NCI-H2196 (cell line): ENCODE measurements at regions not wholly inside any gene's neighbourhood (a gene's known extent, or its start where the extent isn't known, plus 50 kb on each side); places are given as distances from the start of the nearest gene placed in this dataset.

Source experiments
- DNase-seq: peaks from one replicate; lab custom pipeline; 2025; ENCODE audit not compliant: unreplicated experiment; lab: John Stamatoyannopoulos, UW

DNA sequence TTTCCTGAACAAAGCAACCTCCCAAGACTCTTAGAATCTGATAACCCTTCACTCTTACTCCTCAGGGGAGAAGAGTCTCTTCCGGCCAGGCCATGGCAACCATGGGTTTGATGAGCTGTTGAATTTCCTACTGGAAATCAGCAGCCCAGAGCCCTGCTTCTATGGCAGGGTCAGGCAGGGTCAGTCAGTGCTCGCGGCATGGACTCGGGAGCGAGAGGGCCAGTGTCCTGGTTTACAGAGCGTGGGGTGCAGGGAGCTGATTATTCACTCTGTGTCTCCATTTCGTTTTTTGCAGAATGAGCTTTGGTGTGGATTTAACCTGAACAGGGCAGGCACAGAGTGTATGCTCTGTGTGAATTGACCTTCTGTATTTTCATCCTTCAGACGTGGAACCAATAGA is 340.6 kb upstream of the SFSWAP start:
- no peak for DNase-seq

DNA sequence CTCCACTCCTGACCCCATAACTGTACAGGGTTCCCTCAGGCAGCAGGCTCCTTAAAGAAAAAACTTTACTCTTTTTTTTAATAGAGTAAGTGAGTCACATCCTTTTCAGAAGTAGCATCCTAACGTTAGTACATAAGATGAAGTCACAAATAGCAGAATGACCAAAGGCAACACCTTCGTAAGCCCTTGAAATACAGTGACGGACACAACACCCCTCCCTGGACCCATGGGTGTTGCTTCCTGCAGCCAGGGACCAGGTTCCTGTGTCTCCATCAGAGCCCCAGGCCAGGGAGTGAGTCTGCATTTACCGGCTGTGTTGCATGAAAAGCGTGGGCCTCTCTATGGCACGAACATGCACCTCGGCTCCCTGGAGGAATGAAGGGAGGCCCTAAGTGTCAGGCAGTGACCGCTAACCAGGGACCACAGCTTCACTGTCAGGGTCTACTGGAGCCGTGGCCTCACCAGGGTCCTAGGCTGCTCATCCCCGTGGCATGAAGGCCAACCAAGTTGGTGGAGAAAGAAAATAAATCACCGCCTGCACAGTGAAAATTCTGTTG is 340.0 kb upstream of the SFSWAP start:
- DNase-seq: no peak

DNA sequence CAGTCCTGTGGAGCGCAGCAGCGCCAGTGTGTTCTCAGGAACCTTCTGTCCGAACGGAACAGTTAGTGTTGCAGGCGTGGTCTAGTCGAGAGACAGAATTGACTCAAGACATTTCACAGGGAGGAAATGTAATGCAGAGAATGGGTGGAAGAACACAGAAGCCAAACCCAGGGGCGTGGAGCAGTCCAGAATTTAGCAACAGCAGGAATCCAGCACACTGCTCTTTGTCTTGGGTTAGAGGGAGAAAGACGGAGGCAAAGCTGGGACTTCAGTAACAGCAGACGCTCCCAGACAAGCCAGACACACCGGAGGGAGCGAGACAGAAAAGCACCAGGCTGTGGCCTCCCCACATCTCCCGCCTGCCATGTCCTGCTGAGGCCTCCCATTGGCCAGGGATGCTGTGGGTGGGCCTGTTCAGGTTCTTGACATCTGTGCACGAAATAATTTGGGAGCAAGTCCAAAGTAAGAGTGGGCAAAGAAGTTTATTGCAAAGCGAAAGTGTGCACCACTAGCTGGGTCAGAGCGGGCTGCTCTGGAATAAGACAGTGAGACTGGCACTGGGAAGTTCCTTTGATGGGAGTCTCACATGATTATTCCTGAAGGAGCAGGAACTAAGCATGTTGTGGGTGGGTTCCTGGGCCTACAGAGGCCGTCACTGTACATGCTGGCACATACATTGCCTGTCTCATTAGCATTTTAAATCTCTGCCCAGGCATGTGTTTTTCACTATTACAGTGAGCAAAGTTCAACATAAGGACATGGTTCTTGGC is 339.3 kb upstream of the SFSWAP start:
- DNase-seq: no peak

DNA sequence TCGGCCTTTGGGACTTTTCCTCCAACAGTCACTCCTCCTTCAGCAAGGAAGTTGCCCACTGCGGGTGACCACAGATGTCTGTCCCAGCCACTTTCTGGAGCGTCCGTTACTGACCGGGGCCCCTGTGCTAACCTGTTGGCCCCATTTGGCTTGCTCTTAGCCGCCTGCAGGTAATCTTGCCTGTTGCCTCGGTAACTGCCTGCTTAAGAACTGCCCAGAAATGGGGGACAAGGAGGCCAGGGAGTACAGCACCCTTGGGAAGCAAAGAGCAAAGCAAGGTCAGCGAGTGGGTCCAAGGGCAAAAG is 338.8 kb upstream of the SFSWAP start:
- no peak for DNase-seq

GRCh38 chr12:131372706-131373195 is 338.1 kb upstream of the SFSWAP start:
- DNase-seq: no peak

DNA sequence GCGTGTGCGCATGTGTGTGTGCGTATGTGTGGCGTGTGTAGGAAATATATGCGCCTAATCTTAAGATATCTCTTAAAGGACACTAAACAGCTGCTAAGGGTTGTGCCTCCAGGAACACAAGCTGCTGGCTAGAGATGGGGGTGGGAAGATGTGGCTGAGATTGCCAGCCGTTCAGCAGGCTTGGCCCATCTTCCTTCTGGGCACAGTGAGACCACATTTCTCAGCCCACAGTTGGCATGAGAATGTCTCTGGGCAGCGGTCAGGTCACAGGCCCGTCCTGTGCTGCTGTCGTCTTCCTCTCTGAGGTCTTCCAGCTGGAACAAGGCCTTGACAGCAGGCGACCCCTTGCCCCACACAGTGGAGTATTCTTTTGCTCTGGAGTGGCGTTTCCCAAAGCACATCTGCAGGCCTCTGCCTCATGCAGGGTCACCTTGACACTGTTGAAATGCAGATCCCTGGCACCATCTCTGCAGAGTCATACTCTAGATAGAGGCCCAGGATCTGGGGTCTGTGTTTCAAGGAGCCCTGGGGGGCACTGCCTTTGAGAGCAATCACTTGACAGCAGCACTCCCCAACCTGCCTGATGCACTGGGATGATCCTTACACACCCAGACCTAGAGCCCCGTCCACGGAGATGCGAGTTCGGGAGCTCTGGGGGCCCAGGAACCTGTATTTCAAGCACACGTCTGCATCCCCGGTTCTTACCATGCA is 335.5 kb upstream of the SFSWAP start:
- no peak for DNase-seq

DNA sequence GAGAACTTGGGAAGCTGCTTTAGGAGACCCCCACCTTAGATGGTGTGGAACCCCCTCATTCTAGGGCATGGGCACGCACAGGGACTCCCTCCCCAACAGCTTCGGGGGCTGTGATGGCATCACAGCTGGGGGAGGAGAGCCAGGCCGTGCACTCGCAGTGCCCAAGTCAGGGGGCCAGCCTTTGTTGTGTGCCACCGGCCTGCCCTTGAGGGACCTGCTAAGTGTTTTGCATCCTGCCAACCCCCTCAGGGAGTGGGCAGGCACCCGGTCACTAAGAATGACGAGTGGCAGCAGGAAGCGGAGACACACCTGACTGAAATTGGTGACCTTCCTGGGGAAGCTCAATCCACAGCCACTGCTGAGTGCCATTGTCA is 334.9 kb upstream of the SFSWAP start:
- DNase-seq: no peak

GRCh38 chr12:131378176-131378842 is 332.6 kb upstream of the SFSWAP start:
- no peak for DNase-seq

DNA sequence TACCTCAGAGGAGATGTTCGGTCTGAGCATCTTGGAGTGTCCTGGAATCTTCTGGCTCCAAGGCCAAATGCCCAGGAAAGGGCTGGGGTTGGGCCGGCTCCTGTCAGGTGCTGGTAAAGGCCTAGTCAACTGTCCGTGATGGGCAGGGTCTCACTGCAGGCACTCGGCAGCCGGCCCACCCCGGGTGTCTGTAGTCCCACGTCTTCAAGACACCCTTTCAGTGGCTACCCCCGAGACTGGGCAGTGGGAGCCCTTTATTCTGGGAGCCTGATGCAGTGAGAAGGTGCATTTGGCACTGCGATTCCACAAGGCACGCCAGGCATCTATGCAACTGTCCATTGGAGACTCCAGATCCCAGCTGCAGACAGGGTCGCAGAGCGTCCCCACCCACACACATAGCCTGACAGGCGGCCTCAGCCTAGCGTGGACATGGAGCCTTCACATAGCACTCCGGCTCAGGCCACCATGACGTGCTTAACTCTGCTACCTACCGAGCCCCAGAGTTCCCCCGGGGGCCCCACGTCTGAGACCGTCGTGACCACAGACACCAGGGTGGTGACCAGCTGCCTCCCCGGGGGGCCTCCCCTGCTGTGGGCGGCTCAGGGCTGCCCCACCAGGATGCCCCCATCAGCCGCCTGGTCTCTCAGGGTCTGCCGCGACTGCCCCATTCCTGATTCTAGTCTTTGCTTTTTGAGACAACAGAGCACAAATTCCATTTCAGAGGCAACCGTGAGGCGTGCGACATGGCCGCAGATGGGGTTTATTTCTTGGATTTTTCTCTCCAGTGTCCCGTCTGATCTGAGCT is 331.8 kb upstream of the SFSWAP start:
- DNase-seq: no peak

- DNase-seq: no peak
Observed at GRCh38 chr12:131379738-131380137, 331.2 kb upstream of the SFSWAP start.

- no peak for DNase-seq
Observed at GRCh38 chr12:131380220-131380964, 330.5 kb upstream of the SFSWAP start.

DNA sequence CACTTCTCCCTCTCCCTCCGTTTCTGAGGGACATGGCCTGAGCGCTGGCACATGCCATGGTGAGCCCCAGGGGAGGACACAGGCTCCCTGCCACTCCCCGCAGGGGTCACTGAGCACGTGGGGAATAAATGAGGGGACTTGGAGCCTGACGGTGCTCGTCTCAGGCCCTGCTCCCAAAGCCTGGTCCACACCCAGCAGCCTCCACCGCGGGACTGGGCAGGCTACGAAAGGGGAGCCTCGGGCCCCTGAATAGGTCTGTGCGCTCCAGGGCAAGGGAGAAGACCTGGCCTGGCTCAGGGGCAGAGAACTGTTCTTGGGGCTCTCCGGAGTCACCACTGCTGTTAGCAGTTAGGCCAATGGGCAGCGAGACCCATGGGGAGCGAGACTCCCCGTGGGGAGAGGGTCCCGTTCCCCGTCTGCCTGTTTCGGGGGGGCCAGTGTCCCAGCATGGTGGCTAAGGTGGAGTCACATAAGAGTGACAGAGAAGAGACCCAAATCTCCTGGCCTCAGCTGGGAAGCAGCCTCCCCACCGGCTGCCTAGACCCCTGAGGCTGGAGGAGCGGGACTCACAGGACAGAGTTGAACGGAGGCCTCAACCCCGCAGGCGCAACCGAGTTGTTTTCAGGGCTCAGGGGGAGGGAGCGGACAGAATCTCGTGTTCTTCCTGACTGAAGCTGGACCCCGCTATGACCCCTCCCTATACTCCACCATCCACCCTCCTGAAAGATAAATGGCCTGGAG is 329.8 kb upstream of the SFSWAP start:
- no peak for DNase-seq

GRCh38 chr12:131381716-131382430 is 329.0 kb upstream of the SFSWAP start:
- DNase-seq: no peak

DNA sequence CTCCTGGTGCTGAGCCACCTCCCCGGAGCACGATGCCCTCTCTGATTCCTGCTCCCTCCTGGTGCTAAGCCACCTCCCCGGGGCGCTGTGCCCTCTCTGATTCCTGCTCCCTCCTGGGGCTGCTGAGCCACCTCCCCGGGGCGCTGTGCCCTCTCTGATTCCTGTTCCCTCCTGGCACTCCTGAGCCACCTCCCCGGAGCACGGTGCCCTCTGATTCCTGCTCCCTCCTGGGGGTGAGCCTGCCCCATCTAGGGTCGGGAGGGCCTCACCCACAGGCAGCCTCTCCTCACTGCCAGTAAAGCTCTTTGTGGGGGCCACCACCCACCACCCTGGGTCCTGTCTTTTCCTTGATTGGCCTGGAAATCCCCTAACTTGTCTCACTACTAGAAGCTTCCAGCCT is 327.6 kb upstream of the SFSWAP start:
- no peak for DNase-seq

- no peak for DNase-seq
Observed at GRCh38 chr12:131383741-131384543, 326.9 kb upstream of the SFSWAP start.

DNA sequence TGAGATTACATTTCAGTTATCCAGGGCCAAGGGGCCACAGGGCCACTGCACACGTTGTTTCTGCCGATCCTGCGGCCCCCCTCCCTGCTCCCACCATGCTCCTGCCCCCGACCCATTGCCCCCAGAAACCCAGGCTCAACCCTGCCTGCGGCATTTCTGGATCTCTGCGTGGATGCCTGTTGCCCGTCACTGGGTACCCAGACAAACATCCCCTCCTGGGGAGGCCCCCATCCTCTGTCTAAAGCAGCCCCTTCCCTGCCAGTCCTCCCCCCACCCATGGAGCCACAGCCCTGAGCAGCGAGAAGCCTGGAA is 326.4 kb upstream of the SFSWAP start:
- DNase-seq: no peak

DNA sequence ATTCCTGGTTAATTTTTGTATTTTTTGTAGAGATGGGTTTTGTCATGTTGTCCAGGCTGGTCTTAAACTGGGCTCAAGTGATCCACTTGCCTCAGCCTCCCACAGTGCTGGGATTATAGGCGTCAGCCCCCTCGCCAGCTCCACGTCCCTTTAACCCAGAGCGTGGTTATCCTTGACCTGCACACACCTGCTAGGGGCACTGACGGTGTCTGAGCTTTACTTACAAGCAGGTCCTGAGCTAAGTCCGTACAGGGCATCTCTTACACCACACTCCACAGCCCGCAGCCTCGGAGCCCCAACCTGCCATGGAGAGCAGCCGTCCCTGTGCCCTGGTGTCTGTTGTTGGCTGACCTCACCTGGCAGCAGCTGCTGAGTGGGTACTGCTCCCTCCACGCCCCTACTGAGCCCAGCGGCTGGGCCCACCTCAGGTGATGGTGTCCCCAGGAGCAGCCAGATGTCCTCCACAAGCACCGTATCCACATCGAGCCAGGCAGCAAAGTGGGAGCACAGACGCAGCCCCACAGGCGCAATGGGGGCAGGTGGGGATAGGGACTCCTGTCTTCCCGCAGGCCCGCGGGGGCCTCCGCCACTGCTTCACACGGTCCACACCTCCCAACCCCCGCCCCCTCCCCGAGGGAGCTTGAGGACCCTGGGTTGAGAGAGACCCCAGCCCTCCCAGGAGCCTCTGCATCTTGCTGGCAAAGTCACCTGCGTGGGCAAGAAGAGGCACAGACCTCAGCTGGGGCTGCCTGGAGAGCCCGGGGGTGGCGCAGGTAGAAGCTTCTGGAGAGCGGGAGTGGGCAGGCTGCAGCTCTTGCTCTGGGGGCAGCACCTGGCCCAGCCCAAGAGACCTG is 325.4 kb upstream of the SFSWAP start:
- no peak for DNase-seq

DNA sequence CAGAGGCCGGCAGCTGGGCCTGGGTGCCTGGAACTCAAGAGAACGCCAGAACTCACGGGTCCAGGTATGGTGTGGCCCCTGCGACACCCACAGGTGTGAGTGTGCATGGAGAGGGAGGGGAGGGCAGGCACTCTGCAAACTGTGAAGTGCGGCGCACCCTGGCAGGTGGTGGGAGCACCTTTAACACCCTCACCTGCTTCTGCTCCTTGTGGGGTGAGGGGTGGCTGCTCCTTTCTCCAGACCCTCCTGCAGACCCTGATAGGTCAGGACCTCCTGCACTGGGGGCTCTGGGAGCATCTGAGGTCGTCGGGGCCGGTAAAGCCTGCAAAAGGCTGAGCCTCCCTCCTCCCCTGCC is 324.7 kb upstream of the SFSWAP start:
- DNase-seq: no peak
